ENCODE measurements at regions not wholly inside any gene's neighbourhood (a gene's known extent, or its start where the extent isn't known, plus 50 kb on each side); places are given as distances from the start of the nearest gene placed in this dataset.
"Not testable (repeated sequence)": the region's sequence is repeated elsewhere in the genome, so short reads cannot be mapped to it uniquely, and the experiment has no call there.

DNA sequence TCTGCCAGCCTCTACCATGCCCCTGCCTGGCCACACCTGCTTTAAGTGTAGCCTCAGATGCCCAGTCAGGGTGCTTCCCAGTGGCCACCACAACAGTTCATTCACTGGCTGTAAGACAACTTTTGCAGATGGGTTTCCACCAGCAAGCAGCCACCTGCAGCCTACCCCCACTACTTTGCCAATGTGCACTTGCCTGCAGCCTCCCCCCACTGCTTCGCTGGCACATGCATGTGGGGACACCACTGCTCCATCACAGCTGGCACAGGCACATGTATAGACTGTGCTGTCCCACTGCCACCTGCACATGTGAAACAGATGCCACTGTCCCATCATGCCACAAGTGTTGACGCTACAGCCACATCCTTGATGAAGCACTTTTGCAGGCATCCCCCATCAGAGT, 723.9 kb downstream of the SH3BGRL start:
- no peak for ATAC-seq (ENCODE audit: insufficient read depth, low FRiP score)
- 69 to 94% methylated on average over 2 of the region's 2 CpGs for WGBS, 2 donors
- no peaks in the 10 kb centered on the region for H3K36me3 ChIP-seq (ENCODE audit: control insufficient read depth in 4 of 4, insufficient read depth in 4 of 4, low read length in 4 of 4)
- H3K9ac ChIP-seq (ENCODE audit: insufficient read depth in 1 of 2, low read length in 2 of 2): no peak overlapping the region
- H3K9me3 ChIP-seq (ENCODE audit: control insufficient read depth in 4 of 4, insufficient read depth in 3 of 4, low read length in 3 of 4): peaks cover 0 to 3% (median 0%) of the 10 kb centered on the region in 4 donors
- no peaks in the 10 kb centered on the region for H3K27me3 ChIP-seq (ENCODE audit: control insufficient read depth in 3 of 3, insufficient read depth in 3 of 3, low read length in 2 of 3)
- no peak overlapping the region for H3K27ac ChIP-seq (ENCODE audit: low read depth in 1 of 2, low read length in 1 of 2)
- no peak overlapping the region for H3K4me3 ChIP-seq
- TF ChIP-seq, protein P1, sequence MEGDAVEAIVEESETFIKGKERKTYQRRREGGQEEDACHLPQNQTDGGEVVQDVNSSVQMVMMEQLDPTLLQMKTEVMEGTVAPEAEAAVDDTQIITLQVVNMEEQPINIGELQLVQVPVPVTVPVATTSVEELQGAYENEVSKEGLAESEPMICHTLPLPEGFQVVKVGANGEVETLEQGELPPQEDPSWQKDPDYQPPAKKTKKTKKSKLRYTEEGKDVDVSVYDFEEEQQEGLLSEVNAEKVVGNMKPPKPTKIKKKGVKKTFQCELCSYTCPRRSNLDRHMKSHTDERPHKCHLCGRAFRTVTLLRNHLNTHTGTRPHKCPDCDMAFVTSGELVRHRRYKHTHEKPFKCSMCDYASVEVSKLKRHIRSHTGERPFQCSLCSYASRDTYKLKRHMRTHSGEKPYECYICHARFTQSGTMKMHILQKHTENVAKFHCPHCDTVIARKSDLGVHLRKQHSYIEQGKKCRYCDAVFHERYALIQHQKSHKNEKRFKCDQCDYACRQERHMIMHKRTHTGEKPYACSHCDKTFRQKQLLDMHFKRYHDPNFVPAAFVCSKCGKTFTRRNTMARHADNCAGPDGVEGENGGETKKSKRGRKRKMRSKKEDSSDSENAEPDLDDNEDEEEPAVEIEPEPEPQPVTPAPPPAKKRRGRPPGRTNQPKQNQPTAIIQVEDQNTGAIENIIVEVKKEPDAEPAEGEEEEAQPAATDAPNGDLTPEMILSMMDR (IDR thresholded peaks at IDR 0.05; ENCODE audit: control extremely low read depth, extremely low read depth): no peak
- H3K4me1 ChIP-seq (ENCODE audit: control insufficient read depth in 5 of 5, insufficient read depth in 5 of 5, low read length in 5 of 5): no peaks in the 10 kb centered on the region
- no peak for DNase-seq

DNA sequence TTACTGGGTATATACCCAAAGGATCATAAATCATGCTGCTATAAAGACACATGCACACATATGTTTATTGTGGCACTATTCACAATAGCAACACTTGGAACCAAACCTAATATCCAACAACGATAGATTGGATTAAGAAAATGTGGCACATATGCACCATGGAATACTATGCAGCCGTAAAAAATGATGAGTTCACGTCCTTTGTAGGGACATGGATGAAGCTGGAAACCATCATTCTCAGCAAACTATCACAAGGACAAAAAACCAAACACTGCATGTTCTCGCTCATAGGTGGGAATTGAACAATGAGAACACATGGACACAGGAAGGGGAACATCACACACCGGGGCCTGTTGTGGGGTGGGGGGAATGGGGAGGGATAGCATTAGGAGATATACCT, 744.0 kb downstream of the SH3BGRL start:
- not testable (repeated sequence) for H3K4me1 ChIP-seq (ENCODE audit: control insufficient read depth in 5 of 5, insufficient read depth in 5 of 5, low read length in 5 of 5); H3K4me3 ChIP-seq; H3K27me3 ChIP-seq (ENCODE audit: control insufficient read depth in 3 of 3, insufficient read depth in 3 of 3, low read length in 2 of 3); H3K9me3 ChIP-seq (ENCODE audit: control insufficient read depth in 4 of 4, insufficient read depth in 3 of 4, low read length in 3 of 4); H3K9ac ChIP-seq (ENCODE audit: insufficient read depth in 1 of 2, low read length in 2 of 2); H3K36me3 ChIP-seq (ENCODE audit: control insufficient read depth in 4 of 4, insufficient read depth in 4 of 4, low read length in 4 of 4); ATAC-seq (ENCODE audit: insufficient read depth, low FRiP score); H3K27ac ChIP-seq (ENCODE audit: low read depth in 1 of 2, low read length in 1 of 2); DNase-seq
- 78 to 82% methylated on average over 4 to 5 of the region's 5 CpGs for WGBS, 2 donors

DNA sequence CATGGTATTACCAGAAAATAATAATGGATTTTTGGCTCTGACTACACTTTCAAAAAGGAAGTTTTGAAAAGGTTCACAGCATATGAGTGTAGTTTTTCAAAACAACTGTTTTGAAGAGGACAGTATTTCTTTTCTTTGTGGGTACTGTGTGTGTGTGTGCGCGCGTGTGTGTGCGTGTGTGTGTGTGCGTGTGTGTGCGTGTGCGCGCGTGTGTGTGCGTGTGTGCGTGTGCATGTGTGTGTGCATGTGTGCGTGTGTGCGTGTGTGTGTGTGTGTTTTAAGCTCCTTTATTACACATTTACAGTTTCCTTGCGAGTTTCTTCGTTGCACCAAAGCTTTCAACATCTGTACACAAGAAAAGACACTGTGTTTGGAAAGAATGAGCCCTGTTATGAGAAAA, 755.4 kb downstream of the SH3BGRL start:
- TF ChIP-seq, protein P1 (IDR thresholded peaks at IDR 0.05; ENCODE audit: control extremely low read depth, extremely low read depth): no peak
- 65 to 96% methylated on average over 12 to 15 of the region's 15 CpGs for WGBS, 2 donors
- Histone ChIP-seq H3K36me3 (ENCODE audit: control insufficient read depth in 4 of 4, insufficient read depth in 4 of 4, low read length in 4 of 4) (no peaks in the 10 kb centered on the region), H3K27ac (ENCODE audit: low read depth in 1 of 2, low read length in 1 of 2) (no peak overlapping the region), H3K4me1 (ENCODE audit: control insufficient read depth in 5 of 5, insufficient read depth in 5 of 5, low read length in 5 of 5) (no peaks in the 10 kb centered on the region), H3K4me3 (no peak overlapping the region), H3K9me3 (ENCODE audit: control insufficient read depth in 4 of 4, insufficient read depth in 3 of 4, low read length in 3 of 4) (no peaks in the 10 kb centered on the region), H3K27me3 (ENCODE audit: control insufficient read depth in 3 of 3, insufficient read depth in 3 of 3, low read length in 2 of 3) (no peaks in the 10 kb centered on the region), H3K9ac (ENCODE audit: insufficient read depth in 1 of 2, low read length in 2 of 2) (no peak overlapping the region)
- DNase-seq (peak in 1 of 3 donors; percentile 0), ATAC-seq (ENCODE audit: insufficient read depth, low FRiP score) (no peak)

DNA sequence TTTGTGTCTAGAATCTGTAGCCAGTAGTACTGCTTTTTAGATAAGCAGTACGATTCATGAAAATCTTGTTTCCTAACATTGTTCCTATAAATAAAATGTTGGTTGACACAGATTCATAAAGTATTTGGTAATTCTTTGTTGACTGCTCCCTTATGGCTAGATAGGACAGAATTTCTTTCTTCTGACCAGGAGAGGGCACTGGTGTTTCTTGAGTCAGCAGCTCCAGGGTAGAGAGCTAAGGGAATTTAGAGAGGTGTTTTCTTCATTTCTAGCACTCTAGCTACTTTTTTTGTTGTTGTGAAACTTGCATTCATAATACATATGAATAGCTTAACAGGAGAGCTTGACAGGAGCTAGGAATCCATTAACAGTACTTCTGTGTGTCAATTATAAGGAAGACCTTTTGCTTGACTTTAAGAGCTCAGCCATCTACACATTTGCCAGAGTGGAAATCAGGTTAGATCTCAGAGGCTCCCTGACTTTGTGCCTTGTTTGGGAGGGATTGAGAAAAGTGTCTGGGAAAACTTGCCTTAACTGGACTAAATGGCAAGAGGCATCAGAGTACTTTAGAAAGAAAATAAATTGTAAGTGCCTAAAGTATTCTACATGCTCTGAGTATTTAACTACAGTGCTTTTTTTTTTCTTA, 756.1 kb downstream of the SH3BGRL start:
- DNase-seq (peak in 2 of 3 donors; percentile 53 to 66), ATAC-seq (ENCODE audit: insufficient read depth, low FRiP score) (no peak)
- Histone ChIP-seq H3K27me3 (ENCODE audit: control insufficient read depth in 3 of 3, insufficient read depth in 3 of 3, low read length in 2 of 3) (no peaks in the 10 kb centered on the region), H3K4me1 (ENCODE audit: control insufficient read depth in 5 of 5, insufficient read depth in 5 of 5, low read length in 5 of 5) (no peaks in the 10 kb centered on the region), H3K36me3 (ENCODE audit: control insufficient read depth in 4 of 4, insufficient read depth in 4 of 4, low read length in 4 of 4) (no peaks in the 10 kb centered on the region), H3K9me3 (ENCODE audit: control insufficient read depth in 4 of 4, insufficient read depth in 3 of 4, low read length in 3 of 4) (no peaks in the 10 kb centered on the region), H3K27ac (ENCODE audit: low read depth in 1 of 2, low read length in 1 of 2) (no peak overlapping the region), H3K4me3 (no peak overlapping the region), H3K9ac (ENCODE audit: insufficient read depth in 1 of 2, low read length in 2 of 2) (no peak overlapping the region)
- TF ChIP-seq, protein P1 (IDR thresholded peaks at IDR 0.05; ENCODE audit: control extremely low read depth, extremely low read depth): no peak
- WGBS, 2 donors: 4 to 8% methylated on average over 1 of the region's 1 CpG
